ENCODE measurements at regions not wholly inside any gene's neighbourhood (a gene's known extent, or its start where the extent isn't known, plus 50 kb on each side); places are given as distances from the start of the nearest gene placed in this dataset.

DNA sequence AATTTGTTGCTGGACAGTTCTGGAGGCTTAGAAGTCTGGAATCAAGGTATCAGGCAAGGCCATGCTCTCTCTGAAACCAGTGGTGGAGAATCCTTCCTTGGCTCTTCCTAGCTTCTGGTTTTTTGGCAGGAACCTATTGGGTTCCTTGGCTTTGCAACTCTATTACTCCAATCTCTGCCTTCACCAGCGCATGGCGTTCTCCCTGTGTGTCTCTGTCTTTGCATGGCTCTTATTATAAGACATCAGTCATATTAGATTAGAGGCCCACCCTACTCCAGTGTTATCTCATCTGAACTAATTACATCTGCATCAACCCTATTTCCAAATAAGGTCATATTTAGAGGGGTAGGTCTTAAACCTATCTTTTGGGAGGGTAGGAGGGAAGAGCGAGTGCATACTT is 358.1 kb upstream of the RARB start:
- TF ChIP-seq, protein P1, sequence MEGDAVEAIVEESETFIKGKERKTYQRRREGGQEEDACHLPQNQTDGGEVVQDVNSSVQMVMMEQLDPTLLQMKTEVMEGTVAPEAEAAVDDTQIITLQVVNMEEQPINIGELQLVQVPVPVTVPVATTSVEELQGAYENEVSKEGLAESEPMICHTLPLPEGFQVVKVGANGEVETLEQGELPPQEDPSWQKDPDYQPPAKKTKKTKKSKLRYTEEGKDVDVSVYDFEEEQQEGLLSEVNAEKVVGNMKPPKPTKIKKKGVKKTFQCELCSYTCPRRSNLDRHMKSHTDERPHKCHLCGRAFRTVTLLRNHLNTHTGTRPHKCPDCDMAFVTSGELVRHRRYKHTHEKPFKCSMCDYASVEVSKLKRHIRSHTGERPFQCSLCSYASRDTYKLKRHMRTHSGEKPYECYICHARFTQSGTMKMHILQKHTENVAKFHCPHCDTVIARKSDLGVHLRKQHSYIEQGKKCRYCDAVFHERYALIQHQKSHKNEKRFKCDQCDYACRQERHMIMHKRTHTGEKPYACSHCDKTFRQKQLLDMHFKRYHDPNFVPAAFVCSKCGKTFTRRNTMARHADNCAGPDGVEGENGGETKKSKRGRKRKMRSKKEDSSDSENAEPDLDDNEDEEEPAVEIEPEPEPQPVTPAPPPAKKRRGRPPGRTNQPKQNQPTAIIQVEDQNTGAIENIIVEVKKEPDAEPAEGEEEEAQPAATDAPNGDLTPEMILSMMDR (IDR thresholded peaks at IDR 0.05; ENCODE audit: insufficient read depth, low read length): no peak
- no peak for TF ChIP-seq POLR2AphosphoS5 (IDR thresholded peaks at IDR 0.05; ENCODE audit: low read depth)
